Forelimb muscle (tissue), 1 donor: ENCODE measurements at regions not wholly inside any gene's neighbourhood (a gene's known extent, or its start where the extent isn't known, plus 50 kb on each side); places are given as distances from the start of the nearest gene placed in this dataset.

Source experiments
- DNase-seq: peaks from one replicate; pipeline ENCODE4 v3.0.0-alpha.2; 2013; ENCODE audit warnings: low read depth

DNA sequence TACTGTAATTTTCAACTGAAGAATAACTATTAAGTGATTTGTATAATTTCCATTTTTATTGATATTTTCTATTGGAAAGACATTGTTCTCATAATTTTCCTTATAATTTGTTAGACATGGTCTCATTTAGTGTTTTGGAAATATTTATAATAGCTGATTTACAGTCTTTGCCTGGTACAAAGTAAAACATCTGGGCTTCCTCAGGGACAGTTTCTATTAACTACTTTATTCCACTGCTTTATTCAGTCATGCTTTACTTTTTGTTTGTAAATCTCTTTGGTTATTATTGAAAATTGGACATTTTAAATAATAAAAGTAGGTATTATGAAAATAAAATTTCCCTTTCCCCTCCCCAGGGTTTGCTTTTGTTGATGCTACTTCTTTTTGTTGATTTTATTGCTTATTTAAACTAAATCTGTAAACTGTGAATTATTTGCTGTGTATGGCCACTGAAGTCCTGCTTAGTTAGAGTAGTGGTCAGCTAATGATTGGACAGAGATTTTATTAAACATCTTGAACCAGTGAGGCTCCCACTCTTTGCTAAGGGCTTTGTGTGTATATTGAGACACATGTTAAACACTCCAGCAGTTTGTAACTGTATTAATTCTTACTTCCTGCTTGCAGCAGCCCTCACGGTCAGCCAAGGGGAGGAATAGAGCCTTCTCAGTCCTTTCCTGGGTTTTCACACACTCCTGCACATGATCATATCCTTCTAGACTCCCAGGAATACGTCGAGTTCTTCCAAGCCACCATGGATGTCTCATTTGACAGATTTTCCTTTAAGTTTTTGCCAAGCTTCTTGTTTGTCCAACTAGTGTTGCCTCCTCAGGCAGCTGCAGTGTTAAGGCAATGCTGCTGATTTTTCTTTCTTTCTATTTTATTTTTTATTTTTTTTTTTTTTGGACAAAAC, 994.6 kb upstream of the PRMT6 start:
- DNase-seq: no peak

DNA sequence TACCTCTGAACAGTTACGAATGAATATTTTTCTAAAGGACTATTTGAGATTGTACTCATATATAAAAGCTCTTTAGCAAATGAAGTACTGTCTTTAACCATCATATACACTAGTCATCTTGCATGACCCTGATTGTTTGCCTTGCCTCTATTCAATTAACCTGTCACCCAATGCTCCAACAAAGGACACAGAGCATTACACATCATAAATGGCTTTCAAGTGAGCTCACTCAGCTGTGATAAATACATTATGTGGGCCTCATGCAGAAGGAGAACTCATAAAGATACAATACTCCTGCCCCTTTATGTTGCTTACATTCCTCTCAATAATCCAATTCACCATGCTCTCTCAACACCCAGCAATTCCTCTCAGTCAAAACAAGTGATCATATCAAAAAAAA, 993.0 kb upstream of the PRMT6 start:
- DNase-seq: no peak

DNA sequence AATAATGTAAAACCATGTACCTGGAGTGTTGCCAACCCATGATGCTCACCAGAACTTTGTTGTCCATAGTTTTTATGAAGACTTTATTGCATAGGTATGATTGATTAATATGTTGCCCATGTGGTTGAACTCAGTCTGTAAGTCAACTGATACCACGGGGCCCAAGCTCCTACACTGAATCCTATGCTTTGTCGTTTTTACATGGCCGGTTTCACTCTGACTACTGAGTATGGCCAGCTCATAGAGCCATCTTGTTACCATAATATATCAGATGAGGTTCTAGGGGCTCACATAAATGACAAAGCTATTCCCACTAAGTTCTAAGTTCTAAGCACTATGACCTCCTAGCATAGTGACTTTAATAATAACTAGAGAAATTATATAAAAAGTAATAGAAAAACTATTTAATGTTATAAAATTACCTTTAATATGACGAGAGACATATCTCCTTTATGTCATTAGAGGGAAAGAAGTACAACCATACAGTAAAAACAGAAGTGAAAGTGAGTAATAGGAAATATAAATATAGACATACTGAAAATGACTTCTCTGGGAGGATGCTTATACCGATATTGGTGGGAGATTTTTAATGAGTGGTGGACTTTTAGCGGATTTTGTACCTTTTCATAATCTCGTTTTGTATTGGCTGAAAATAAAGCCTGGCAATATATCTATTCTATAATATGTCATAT, 983.4 kb upstream of the PRMT6 start:
- DNase-seq: no peak

DNA sequence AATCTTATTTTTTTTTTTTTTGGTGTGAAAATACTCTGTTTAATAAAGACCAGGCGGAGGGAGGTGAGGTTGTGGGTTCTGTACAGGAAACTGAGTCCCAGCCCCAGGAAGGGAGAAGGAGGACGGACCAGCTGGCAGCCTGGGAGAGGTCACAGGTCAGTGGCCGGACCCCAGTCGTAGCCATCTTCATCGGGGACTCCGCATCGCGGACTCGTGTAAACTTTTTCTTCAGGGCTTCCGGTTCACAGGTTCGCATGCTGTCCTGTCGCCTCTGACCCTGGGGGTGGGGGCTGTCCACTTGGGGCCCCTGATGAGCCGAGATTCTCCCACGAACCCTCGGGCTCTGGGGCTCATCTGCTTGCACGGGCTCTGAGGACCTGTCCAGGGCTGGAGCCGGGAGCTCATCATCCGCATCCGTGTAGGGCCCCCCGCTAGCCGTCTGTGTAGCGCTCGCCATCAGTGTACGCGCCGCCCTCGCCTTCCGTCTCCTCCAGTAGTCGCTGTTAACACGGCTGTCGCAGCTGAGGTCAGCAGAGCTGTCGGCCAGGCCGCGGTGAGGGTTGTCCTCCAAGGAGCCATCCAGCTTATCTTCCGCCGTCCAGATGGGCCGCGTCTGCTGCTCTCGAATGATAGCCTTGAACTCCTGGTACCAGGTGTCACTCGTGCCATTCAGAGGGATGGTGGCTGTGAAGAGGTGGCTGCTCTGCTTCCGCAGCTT, 975.7 kb upstream of the PRMT6 start:
- no peak for DNase-seq

DNA sequence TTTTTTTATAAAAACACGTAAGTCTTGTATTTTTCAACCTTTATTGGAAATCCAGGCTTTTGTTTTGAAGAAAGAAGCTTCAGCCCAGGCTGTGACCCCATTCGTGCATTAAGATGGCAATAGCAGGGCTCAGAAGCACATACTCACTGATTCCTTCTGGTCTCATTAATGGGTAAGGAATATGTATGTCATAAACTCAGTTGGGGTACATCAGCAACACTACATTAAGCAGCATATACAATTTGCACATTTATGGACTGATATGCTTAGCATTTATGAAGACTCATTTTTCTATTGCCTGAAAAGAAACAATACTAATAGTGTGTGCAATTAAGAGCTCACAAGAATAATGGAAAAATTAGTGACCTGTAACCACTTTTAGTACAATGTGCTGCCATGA, 945.4 kb upstream of the PRMT6 start:
- no peak for DNase-seq

DNA sequence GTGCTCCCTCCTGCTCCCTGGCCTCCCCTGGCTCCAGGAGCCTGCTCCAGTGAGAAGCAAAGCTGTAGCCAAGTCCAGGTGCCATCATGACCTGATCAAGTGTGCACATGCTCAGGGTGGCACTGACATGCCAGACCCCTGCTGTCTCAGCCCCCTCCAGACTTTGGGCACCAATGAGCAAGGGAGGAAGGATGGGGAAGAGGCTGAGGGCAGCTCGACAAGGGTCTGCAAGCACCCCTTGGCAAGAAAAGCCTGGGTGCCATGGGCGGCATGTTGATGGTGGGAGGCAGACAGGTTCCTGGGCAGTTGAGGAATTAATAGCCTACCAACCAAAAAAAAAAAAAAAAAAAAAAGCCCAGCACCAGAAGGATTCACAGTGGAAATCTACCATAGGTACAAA, 942.6 kb upstream of the PRMT6 start:
- DNase-seq: no peak

DNA sequence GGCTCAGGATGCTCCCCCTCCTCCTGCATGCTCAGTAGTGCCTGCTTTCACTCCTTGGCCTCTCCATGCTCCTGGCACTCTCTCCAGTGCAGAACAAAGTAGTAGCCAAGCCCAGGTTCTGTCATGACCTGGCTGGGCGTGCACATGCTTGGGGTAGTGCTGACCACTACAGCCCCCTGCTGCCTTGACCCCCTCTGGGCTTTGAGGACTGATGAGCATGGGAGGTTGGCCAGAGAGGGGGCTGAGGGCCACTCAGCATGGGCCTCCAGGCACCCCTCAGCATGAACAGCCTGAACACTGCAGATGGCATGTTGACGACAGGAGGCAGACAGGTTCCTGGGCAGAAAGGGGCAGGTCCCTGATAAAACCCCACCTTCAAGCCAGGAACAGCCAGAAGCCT, 935.7 kb upstream of the PRMT6 start:
- DNase-seq: no peak

DNA sequence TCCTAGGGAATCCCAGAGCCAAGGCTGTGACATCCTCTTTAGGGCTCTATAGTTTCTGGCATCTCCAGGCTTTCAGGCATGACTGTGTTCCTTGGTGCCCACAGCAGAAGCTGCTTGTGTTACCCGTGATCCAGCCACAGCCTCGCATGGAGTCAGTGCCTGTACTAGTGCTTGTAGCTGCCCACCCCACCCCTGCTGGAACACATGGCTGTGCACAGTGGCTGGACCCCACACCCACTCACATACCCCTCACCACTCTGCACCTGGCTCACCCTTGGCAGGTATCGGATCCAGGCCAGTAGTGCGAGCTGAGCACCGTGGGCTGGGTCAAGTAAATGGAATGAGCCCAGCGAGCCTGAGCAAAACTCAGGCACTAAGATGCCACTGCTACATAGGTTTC, 934.7 kb upstream of the PRMT6 start:
- DNase-seq: no peak

DNA sequence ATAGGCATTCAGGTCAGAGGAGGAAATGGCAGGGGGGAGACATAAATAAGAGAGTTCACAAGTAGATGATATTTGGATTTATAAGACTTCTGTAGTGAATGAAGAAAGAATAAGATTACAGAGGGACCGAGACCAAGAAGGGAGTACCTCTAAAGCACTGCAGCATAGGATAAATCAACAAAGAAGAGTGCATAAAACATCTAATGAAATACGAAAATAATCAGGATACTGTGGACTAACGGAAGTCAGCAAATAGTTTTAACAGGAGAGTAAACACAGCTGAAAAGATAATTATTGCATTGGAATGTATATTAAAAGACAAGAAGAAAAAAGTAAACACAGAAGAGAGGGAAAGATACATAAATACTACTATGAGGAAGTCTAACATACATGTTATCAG, 921.9 kb upstream of the PRMT6 start:
- DNase-seq: no peak

DNA sequence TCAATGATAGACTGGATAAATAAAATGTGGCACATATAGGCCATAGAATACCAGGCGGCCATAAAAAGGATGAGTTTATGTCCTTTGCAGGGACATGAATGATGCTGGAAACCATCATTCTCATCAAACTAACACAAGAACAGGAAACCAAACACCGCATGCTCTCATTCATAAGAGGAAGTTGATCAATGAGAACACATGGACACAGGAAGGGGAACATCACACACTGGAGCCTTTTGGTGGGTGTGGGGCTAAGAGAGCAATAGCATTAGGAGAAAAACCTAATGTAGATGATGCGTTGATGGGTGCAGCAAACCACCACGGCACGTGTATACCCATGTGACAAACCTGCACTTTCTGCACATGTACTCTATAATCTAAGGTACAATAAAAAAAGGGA, 883.4 kb upstream of the PRMT6 start:
- no peak for DNase-seq

DNA sequence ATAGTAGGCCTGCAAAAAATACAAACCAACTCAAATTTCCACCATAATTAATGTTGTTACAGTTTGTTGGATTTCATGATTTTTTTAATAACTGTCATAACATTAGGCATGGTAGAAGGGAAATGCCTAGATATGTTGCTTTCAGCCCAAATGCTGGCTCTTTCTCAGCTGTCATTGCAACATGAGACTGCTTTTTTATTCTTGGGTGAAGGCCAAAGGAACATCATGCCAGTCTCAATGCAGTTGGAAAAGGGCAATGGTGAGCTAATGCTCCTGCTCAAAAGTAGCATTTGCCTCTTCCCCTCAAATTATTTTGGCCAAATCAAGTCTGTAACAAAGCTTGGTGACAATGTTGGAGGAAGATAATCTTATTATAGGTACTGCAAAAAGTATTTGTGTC, 877.7 kb upstream of the PRMT6 start:
- DNase-seq: no peak

DNA sequence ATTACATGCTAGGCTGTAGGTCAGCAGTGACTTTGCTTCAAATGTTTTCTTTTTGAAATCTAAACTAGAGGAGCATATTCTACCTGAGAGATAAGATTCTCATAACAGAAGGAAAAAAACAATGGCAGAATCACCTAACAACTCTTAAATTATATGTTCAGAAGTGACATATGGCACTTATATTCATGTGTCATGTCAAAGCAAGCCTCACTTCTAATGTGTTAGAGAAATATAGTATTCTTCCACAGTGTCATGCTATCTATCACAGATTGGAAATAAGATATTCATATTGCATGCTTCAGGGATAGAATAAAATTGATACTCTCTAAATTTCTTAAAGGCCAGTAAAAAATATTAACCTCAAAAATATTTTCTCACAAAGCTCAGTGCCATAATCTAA, 874.6 kb upstream of the PRMT6 start:
- DNase-seq: no peak

DNA sequence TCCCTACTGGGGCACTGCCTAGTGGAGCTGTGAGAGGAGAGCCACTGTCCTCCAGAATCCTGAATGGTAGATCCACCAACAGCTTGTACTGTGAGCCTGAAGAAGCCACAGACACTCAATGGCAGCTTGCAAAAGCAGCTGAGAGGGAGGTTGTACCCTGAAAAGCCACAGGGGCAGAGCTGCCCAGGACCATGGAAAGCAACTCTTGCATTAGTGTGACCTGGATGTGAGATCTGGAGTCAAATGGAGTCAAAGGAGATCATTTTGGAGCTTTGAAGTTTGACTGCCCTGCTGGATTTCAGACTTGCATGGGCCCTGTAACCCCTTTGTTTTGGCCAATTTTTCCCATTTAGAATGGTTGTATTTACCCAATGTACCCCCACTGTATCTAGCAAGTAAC, 871.4 kb upstream of the PRMT6 start:
- no peak for DNase-seq

DNA sequence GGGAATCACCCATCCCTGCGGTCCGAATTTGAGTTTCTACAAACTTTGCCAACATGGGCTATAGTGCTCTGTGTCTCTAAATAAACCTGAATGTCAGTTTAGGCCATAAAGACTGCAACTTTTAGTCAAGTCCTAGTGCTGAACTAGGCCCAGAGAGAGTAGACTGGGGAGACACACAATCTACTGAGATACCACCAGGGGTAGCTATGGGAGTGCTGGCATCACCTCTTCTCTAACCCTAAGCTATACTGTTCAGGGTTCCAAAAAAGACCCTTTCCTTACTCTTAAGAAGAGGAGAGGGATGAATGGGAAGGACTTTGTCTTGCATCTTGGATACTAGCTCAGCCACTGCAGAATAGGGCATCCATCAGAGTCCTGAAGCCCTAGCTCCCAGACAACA, 866.7 kb upstream of the PRMT6 start:
- no peak for DNase-seq

DNA sequence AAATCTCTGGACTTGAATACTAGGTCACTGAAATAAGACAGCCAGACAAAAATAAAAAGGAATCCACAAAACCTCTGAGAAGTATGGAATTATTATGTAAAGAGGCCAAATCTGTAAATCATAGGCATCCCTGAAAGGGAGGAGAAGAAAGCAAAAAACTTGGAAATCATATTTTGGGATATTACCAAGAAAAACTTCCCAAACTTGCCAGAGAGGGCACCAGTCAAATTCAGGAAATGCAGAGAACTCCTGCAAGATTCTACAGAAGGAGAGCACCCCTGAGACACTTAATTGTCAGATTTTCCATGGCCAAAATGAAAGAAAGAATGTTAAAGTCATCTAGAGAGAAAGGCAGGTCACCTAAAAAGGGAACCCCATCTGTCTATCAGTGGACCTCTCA, 862.3 kb upstream of the PRMT6 start:
- DNase-seq: no peak

DNA sequence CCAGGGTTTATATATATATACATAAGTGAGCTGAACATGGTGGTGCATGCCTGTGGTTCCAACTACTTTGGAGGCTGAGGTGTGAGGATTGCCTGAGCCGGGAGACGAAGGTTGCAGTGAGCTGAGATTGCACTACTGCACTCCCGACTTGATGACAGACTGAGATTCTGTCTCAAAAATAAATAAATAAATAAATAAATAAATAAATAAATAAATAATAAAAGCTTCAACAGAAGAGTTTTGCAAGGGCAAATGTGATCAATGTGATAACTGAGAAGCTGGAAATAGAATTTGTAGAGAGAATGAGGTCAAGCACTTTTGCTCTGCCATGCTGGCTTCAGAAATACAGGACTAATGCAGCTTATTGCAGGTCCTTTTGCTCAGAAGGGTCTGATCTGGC, 855.8 kb upstream of the PRMT6 start:
- DNase-seq: no peak

DNA sequence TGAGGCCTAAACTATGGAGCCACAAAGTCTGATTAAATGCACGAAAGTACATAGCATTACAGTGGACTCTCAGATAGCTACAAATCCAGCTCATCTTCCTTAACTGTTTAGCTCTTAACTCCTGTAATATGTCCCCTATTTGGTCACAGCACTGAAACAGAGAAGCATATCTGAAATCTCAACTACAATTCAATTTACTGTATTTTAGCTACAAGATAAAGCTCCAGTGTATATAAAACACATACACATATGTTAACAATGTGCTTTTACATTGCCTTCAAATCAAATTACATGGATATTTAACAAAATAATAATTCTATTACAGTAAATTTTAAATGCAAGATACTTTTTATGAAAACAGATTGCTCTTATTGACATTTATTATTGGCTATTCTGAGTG, 849.3 kb upstream of the PRMT6 start:
- DNase-seq: no peak

DNA sequence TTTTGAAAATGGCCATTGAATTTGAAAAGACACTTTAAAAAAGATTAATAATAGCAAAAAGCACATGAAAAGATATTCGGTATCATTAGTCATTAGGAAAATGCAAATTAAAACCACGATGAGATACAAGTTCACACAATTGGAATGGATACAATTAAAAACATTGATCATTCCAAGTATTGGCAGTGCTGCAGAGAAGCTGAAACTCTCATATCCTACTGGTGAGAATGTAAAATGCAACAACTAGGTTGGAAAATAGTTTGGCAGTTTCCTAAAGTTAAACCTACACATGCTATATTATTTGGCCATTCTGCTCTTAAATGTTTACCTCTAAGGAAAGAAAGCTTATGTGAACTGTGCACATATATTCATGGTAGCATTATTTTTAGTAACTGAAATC, 838.7 kb upstream of the PRMT6 start:
- no peak for DNase-seq

DNA sequence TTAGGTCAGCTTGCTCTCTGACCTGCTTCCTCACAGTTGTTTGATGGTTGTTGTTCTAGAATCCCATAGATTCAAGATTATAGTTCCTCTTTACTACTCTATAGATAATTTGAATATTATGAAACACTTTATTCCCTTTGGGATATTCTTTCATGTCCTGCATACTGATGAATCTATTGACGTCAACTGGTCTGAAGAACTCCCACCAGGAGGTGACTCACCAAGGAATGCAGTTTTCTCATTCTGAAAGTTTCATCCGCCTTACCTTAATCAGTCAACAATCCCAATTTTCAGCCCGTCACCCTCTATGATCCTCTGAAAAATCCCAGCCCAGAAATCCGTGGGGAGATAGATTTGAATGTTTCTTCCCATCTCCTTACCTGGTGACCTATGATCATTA, 834.1 kb upstream of the PRMT6 start:
- no peak for DNase-seq

DNA sequence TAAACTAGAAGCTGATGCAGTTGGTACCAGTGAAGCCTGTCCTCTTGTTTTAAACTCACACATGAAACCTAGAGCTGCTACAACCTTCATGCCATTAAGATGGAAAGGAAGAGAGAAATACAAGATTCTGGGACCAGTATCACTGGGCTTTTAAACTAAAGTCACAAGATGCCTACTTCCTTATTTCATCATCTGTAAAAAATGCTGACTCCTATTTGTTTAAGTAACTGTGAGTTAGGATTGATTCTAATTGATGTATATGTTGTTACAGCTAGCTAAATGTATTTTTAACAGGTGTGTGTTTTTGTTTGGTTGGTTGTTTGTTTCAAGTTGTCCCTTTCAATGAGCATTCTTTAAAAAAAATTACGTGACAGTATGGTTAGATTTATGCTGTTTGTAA, 833.3 kb upstream of the PRMT6 start:
- no peak for DNase-seq

DNA sequence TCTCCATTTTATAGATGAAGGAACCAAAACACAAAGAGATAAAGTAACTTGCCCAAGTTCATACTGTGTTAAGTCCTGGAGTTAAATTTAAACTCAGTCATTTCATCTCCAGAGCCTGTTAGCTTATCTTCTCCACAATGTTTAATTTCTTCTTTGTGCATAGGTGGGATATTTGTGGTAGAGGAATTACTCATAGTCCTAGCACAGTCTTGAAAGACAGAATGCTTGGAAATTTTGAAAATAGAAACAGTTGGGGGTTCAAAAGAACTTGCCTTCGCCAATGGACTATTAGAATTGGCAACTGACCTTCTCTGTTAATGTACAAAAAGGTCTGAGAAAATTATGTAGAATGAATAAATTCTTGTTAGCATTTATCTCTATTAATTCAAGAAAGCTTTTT, 832.0 kb upstream of the PRMT6 start:
- no peak for DNase-seq

DNA sequence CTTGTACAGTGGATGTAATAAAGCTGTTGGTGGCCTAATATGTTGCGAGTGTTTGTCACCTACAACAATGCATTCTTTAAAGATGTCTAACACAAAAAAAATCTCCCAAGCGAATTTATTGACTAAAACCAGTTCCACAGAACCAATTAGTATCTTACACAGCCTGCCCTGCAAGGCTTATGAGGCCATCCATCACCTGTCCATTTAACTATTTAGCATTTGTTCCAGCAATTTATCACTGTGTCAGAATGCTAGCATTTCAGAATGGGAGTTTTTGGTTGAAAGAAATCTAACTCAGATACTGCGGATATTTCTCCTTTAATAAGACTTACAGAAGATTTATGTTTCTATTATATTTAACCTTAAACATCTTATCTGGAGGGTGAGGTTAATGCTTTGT, 831.1 kb upstream of the PRMT6 start:
- DNase-seq: no peak

DNA sequence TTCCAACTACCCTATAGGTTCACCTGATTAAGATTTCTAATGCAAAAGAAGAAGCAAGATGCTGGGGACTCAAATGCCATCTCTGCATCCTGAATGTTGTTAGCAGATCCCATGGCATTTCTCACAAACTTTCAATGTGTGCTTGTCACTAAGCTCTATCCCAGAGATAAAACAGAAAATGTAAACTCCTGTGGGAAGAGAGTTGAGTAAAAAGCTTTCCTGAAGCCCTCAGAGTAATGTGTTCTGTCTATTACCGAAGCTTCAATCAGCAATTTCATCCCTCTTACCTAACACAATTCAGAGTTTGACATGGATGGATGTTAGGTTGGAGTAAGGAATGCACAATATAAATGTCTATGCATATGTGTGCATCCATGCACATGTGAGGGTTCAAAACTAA, 829.9 kb upstream of the PRMT6 start:
- DNase-seq: no peak
